Renal pelvis (tissue), 1 donor: ENCODE measurements at regions not wholly inside any gene's neighbourhood (a gene's known extent, or its start where the extent isn't known, plus 50 kb on each side); places are given as distances from the start of the nearest gene placed in this dataset.
"Not testable (repeated sequence)": the region's sequence is repeated elsewhere in the genome, so short reads cannot be mapped to it uniquely, and the experiment has no call there.

Source experiments
- DNase-seq: peaks from one replicate; pipeline ENCODE4 v3.0.0-alpha.2; 2013

- DNase-seq, result no peak
Observed at GRCh38 chr15:81865850-81866537, 179.8 kb downstream of the MEX3B start.

GRCh38 chr15:81863162-81863561 is 182.7 kb downstream of the MEX3B start:
- no peak for DNase-seq

GRCh38 chr15:81859737-81860516 is 185.9 kb downstream of the MEX3B start:
- no peak for DNase-seq

DNA sequence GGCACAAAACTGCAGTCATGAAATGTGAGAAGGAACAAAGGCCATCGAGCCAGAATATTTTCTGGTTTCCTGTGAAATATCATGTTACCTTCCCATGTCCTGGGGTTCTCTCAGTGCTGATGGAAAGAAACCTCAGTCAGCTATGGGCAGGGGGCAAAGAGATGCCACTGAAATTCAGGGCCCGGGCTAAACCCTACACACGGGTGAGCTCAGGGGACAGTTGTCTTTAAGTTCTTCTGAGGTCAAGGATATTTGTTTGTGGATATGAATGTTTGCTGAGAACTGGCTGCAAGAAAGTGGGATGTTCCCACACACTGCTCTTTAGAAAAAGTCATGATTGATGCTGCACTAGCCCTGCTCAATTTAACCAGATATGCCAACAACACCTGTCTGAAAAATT is 187.2 kb downstream of the MEX3B start:
- DNase-seq, result no peak

DNA sequence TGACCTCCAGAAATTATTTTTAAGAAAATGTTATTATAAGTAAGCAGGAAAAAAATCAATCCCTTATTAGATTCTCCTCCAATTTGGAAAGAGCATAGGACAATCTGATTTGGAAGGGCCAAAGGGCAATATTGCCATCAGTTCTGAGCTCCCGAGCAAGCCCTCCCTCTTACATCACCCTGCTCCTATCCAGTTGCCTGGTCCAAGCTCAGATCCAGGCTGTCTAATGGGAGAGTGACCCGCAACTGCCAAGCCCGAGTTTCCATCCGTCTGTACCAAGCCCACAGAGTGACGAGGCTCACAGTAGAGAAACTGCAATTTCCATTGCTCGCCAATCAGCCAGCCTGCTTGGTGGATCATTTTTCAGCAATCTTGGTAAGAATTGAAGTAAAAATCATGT is 187.7 kb downstream of the MEX3B start:
- DNase-seq, result no peak

- DNase-seq, result no peak
Observed at GRCh38 chr15:81856634-81857026, 189.2 kb downstream of the MEX3B start.

DNA sequence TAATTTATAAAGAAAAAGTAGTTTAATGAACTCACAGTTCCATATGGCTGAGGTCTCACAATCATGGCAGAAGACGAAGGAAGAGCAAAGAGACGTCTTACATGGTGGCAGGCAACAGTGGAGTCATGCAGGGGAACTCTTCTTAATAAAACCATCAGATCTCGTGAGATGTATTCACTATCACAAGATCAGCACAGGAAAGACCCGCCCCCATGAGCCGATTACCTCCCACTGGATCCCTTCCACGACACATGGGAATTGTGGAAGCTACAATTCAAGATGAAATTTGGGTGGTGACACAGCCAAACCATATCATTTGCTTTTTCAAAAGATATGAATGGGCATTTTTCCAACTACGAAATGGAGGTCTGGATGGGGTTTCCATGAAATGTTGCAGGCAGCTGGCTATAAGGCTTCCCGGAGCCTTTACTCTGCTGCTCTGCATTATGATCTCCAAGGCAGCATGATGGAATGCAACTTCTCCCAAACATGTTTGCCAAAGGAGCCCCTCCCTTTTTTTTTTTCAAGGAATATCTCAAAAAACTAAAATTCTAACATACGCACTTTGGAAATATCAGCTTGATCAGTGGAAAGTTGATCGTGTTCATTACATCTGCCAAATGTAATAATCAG is 189.7 kb downstream of the MEX3B start:
- no peak for DNase-seq

GRCh38 chr15:81853150-81853748 is 192.6 kb downstream of the MEX3B start:
- no peak for DNase-seq

DNA sequence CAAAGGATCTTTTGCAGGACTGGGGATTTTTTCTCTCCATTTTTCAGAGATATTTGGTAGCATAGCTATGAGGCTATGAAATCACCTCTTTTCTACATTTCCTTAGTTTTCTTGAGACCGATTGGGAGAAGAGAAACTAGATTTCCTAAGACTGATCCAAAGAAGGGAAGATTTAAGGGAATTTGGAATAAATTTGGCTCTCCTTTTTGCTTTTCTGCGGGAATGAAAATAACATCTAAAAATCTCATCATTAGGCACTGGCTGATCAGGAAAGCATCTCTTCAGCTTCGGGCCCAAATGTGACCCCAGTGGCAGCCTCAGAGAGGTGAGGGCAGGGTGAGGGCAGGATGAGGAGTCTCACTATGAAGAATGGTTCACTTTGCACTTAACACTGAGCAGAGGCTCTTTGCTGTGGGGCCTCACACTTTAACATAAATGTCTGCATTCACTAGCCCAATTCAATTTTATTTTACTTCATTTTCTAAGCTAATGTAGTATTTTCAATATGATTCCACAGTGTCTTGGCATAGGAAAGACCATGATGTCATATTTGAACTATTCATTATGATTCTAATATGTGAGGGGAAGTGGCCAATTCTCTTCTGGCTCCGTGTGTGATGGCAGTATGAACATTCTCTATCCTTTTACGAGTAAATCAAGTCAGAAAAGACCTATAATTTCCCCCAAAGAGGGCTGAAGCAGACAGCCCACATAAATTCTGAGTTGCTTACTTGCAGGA is 193.2 kb downstream of the MEX3B start:
- DNase-seq, result no peak

DNA sequence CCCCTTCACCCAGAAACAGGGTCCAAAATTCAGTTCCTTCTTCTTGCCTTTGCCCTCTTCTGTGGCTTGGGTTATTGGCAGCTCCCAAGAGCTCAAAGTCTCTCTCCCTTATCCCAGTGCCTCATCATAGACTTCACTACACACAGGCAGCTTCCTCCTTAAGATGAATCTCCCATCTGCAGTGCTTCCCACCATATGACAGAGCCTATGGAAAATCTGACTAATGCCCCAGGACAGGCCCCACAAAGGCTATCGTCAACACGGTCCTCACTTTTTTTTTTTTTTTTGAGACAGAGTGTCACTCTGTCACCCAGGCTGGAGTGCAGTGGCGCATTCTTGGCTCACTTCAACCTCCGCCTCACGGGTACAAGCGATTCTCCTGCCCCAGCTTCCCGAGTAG is 194.1 kb downstream of the MEX3B start:
- DNase-seq, result no peak

- DNase-seq, result no peak
Observed at GRCh38 chr15:81851325-81851724, 194.5 kb downstream of the MEX3B start.

DNA sequence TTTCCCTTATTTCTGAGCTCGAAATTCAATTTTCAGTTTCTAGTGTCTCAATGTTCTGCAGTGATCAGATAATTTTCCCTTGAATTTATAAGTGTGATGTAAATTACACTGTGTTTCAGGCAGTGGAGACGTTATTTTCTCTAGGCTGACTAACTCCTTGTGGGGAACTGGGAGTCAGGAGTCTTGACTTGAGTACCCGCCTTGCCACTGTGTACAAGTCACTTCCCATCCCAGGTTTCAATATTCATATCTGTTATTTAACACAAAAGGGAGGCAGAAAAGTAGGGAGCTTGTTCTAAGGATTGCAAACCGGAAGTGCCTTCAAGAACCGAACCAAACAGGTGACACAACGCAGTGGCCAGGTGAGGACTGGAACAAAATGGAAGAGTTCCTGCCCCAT is 196.5 kb downstream of the MEX3B start:
- no peak for DNase-seq

- DNase-seq, result no peak
Observed at GRCh38 chr15:81848701-81849100, 197.1 kb downstream of the MEX3B start.

DNA sequence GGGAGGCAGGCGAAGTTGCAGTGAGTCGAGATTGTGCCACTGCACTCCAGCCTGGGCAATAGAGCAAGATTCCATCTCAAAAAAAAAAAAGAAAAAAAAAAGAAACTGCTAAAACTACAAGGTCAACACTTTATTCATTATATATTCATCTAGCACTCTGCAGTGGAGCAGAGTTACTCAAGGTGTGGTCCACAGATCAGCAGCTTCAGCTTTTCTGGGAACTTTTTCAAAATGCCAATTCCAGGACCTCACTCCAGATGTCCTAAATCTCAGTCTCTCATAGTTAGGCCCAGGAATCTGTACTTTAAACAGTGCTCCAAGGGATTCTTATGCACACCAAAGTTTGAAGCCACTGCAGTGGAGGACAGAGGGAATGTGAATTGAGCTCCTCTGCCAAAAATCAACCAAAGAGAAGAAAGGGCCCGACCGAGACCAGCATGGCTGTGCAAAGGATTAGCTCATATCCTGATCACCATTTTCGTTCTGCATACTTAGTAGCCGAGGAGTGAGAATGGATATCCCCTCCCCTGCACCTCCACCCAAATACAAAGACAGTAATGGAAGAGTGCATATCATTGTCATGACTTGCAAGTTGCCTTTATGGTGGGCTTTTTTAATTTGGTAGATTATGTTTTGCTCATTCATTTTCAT is 201.9 kb downstream of the MEX3B start:
- no peak for DNase-seq

DNA sequence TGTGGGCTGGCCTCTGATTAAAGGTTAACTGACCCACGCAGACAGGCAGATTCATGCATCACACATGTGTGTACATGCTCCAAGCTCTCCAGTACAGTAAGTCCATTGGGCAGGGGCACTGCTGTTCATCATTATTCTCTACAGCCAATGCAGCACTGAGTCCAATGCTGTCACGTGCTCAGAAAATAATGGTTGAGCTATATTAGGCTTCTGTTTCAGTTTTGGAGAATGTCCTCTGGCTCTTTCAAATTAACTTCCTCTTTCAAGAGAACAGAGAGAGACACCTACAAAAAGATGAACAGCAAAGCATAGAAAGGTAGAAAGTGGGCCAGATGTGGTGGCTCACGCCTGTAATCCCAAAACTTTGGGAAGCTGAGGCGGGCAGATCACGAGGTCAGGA is 202.6 kb downstream of the MEX3B start:
- DNase-seq, result no peak

DNA sequence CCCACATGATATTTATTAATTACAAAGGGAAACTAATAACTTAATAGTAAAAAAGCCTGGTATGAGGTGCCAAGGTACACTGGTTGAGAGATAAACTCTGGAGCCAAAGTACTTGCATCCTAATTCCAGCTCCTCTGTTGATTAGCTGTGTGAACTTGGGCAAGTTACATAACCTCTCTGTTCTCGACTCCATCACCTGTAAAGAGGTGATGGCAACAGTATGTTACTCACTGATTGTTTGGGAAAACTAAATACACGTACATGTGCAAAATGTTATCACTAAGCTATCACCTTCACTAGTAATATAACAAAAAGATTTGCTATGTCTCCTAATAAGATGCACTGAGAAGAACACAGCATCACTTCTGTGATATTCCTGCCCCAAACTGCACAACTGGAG is 206.4 kb downstream of the MEX3B start:
- DNase-seq, result no peak

- no peak for DNase-seq
Observed at GRCh38 chr15:81835731-81836130, 210.1 kb downstream of the MEX3B start.

DNA sequence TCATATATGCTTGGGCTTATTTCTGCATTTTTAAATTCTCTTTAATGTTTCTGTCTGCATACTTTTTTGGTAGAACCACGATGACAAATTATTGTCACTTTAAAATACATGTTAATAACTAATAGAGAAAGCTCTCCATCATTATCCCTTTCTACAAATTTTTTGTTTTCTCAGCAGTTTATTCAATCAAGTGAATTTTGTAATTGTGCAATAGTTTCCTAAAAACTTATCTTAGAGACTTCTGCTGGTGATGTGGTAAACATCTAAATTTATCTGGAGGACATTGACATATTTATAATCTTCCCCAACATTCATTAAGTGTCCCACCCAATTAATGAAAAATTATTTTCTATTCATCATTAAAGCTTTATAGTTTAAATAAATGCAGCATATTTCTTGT is 215.3 kb downstream of the MEX3B start:
- DNase-seq, result no peak

- no peak for DNase-seq
Observed at GRCh38 chr15:81829918-81830317, 215.9 kb downstream of the MEX3B start.

DNA sequence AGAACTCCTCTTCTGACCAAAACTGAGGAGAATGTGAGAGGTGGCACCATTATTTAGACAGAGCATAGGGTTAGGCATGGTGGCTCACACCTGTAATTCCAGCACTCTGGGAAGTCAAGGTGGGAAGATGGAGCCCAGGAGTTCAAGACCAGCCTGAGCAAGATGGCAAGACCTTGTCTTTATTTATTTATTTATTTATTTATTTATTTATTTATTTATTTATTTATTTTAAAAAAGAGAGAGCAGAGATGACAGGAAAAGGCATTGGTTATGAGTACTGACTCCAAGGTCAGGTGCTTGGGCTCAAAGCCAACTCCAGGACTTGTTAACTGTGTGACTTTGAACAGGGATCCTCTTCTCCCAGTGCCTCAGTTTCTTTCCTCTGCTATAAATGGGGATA is 217.7 kb downstream of the MEX3B start:
- no peak for DNase-seq

GRCh38 chr15:81825136-81825535 is 220.7 kb downstream of the MEX3B start:
- no peak for DNase-seq

- not testable (repeated sequence) for DNase-seq
Observed at GRCh38 chr15:81822587-81822986, 223.2 kb downstream of the MEX3B start.
